Stimulated activated CD4-positive, alpha-beta T cell treated with anti-CD3 and anti-CD28 coated beads, TNF-alpha, amount 100 ng/mL, for 48 hours (primary cell): ENCODE measurements at regions not wholly inside any gene's neighbourhood (a gene's known extent, or its start where the extent isn't known, plus 50 kb on each side); places are given as distances from the start of the nearest gene placed in this dataset.

Experiments used
- DNase-seq, 3 donors: peaks; one replicate each; pipeline ENCODE4 v3.0.0-alpha.2; 2020; ENCODE audit warnings: low read depth in 3 of 3

- DNase-seq: no peak
Measured at GRCh38 chr7:67675971-67676370, 679.3 kb downstream of the TYW1 start.

DNA sequence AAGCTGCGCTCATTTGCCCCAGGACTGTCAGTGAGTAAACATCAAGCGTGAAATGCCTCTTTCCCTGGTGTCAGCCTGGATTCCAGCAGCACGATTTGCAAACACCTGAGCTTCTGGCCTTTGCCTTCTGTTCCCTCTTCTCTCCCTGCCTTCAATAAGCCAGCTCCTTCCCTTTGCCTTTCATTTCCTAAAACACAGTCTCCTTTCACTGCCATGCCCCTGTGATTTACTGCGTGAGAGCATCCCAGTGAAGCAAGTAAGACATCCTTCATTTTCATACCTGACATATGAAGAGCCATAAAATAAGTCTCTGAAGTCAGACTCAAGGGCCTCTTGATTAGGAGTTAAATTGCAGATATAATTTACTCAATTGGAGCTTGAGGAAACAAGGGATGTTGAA, 681.8 kb downstream of the TYW1 start:
- no peak for DNase-seq

GRCh38 chr7:67683628-67684027, 687.0 kb downstream of the TYW1 start:
- DNase-seq: no peak

- DNase-seq: no peak
Measured at GRCh38 chr7:67690700-67691099, 694.1 kb downstream of the TYW1 start.

DNA sequence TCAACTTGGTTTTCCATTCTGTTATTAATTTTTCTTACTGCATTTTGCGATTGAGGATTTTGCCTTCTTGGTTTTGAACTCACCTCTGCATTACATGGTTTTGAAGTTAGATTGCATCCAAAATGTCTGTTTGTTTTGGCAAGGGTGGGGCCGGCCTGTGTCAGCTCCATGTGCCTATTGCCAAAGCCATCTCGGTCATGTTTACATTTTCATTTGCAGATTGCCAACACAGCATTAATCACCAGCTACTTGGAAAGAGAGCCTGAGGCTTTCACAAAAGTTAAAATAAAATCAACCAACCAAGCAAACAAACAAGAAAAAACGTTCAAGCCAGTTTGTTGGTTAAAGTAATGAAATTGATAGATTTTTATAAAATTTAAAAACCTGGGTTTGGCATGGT, 695.8 kb downstream of the TYW1 start:
- no peak for DNase-seq

DNA sequence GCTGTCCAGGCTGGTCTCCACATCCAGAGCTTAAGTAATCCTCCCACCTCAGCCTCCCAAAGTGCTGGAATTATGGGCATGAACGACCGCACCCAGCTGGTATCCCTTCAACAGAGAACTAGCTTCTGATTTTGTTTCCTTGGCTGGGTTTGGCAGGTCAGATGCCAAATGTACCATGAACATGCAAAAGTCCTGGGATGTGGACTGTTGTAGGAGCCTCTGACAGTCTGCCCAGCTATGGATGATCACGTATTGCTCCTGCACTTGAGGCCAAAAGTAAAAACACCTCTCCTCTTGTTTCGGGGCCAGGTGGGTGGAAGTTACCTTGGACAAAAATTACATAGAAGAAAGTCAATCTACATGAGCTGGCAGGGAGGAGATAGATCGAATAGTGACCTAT, 699.5 kb downstream of the TYW1 start:
- no peak for DNase-seq

- no peak for DNase-seq
Measured at GRCh38 chr7:67696878-67697277, 700.2 kb downstream of the TYW1 start.

- no peak for DNase-seq
Measured at GRCh38 chr7:67698354-67698753, 701.7 kb downstream of the TYW1 start.

DNA sequence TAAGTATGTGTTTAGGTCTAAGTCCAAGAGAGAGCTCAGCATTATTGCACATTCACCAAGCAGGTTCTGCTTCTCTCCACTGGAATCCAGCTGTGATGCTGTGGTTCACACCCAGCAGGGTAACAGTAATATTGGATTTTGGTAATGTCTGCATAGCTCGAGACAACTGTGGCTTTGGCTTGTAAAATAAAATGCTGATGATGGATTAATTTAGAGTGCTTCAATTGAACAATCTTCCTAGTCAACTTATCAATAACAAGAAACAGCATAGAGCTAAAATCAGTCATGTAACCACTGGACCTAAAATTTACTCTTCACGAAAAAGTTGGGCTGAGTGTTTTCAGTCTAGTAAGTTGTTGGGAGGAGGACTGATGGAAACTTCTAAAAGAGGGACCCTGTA, 709.2 kb downstream of the TYW1 start:
- no peak for DNase-seq

DNA sequence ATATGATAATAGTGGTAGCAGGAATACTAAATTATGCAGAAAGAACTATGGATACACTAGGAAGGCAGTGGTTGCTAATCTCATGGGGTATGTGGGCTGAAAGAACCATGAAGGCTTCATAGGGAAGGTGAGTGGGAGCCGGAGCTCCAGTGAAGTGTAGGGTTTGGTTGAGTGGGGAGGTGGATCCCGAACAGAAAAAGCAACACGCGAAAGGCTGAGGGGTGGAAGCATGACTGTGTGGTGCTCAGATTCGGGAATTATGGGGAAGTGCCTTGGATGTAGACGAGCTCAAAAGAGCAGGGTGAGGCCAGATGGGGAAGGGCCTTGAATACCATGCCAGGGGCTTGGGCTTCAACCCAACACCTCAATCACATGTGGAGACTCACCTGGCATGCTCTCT, 715.1 kb downstream of the TYW1 start:
- no peak for DNase-seq

GRCh38 chr7:67713451-67714056, 716.9 kb downstream of the TYW1 start:
- no peak for DNase-seq

- no peak for DNase-seq
Measured at GRCh38 chr7:67716729-67717128, 720.1 kb downstream of the TYW1 start.

DNA sequence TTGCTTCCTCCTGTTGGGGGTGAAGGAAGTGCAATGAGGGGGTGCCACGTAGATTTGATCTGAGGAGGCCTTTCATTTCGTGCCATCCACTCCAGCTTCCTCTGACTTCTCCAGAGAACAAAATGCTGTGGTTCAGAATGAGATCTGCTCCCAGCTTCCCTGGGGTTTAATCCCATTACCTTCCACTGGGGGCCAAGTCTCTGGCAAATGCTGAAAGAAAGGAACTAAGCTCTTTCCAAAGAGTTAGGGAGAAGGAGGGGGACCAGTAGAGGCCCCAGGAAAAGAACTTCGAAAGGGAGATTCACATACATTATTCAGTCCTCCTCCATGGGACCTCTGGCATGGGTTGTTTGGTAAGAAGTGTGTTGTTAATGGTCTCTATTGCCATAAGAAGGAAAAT, 727.0 kb downstream of the TYW1 start:
- DNase-seq: no peak

- DNase-seq: no peak
Measured at GRCh38 chr7:67724435-67724834, 727.8 kb downstream of the TYW1 start.

- DNase-seq: no peak
Measured at GRCh38 chr7:67724955-67725354, 728.3 kb downstream of the TYW1 start.

- no peak for DNase-seq
Measured at GRCh38 chr7:67725423-67725822, 728.8 kb downstream of the TYW1 start.

GRCh38 chr7:67729771-67730170, 733.1 kb downstream of the TYW1 start:
- no peak for DNase-seq

- DNase-seq: no peak
Measured at GRCh38 chr7:67731704-67732103, 735.1 kb downstream of the TYW1 start.

DNA sequence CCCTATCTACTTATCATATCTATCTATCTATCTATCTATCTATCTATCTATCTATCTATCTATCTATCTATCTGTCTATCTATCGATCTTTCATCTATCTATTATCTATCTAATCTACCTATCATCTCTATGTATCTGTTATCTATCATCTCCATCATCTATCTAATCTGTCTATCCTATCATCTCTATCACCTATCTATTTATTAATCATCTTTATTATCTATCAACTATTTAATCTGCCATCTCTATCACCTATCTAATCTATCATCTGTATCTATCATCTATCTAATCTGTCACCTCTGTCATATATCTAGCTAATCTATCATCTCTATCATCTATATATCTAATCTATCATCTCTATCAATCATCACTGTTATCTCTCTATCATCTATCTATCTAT, 736.3 kb downstream of the TYW1 start:
- DNase-seq: no peak

DNA sequence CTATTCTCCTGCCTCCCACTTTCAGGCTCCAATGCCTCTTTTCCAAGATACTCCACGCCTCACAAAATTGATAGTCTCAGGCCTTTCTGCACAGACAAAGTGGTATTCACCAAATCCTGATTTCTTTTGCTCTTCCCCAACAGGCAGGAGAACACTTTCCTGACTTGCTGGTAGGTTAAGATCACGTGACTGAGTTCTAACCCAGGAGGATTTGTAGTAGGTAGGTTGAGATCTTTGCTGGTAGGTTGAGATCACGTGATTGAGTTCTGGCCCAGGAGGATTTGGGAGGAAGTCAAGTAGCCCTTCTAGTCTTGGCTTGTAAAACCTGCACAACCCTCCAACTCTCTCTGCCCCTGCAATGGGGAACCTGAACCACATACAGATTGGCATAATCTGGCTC, 741.5 kb downstream of the TYW1 start:
- no peak for DNase-seq

DNA sequence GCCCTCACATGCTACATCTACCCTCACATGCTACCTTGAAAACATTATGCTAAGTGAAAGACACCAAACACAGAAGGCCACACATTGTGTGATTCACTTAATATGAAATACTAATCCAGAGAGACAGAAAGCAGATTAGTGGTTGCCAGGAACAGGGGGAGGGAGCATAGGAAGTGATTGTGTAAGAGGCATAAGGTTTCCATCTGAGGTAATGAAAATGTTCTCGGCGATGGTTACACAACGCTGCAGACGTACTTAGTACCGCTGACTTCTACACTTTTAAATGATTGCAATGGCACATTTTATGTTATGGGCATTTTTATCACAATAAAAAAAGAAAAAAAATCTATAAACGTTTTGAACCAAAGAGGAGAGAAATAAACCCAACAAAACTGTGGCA, 742.3 kb downstream of the TYW1 start:
- DNase-seq: no peak

DNA sequence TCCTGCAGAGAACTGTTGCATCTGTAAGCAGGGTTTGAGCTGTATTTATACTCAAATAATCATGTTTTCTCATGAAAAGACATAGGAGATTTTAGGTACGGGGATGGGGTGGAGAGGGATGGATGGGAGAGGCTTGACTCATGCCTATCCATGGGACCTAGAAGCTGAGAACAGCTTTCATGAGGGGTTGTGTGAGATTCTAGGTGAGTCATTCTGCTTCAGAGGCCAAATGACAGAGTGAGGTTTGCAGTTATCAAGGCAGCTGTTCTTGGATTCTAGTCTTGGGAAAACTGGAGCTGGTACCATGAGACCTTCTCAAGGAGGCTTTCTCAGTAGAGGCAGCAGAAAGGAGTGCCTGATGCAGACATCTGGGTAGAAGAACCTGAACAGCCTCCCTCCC, 746.9 kb downstream of the TYW1 start:
- DNase-seq: no peak

- DNase-seq: no peak
Measured at GRCh38 chr7:67752227-67752626, 755.6 kb downstream of the TYW1 start.

GRCh38 chr7:67753891-67754290, 757.3 kb downstream of the TYW1 start:
- DNase-seq: no peak

DNA sequence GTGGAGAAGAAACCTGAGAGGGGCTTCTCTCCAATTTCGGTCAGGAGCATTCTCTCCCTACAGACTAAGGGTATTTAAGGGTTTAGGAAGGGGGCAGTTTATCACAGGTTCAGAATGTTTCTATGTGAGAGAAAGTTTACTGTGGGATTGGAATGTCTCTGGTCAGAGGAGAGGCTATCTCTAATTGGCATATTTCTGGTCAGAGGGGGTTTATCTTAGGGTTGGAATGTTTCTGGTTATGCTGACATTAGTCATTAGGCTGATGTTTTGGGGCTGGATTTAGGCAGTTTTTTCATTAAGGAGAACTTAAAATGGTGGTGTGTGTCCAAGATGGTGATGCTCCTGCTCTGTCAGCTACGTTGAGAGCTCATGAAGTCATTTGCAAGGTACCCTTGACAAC, 758.0 kb downstream of the TYW1 start:
- DNase-seq: no peak
